Smooth muscle cell (in vitro differentiated cells): ENCODE measurements at regions not wholly inside any gene's neighbourhood (a gene's known extent, or its start where the extent isn't known, plus 50 kb on each side); places are given as distances from the start of the nearest gene placed in this dataset.
A peak's percentile ranks its signal among the peaks of the same experiment; 100 is the strongest.

Experiments
- DNase-seq: peaks from one replicate; lab custom pipeline; 2025; ENCODE audit not compliant: unreplicated experiment; lab: John Stamatoyannopoulos, UW
- H2AFZ ChIP-seq: fragments of 200-600 bp; sonication (generic); 2 replicates; pipeline ENCODE4 v1.6.0; 2016; ENCODE audit warnings: antibody characterized with exemption, low read depth, mild to moderate bottlenecking
- H3F3A ChIP-seq: fragments of 200-600 bp; sonication (generic); 2 replicates; pipeline ENCODE4 v1.6.0; 2017; ENCODE audit warnings: antibody characterized with exemption, low read depth
- H3K27ac ChIP-seq: fragments of 200-600 bp; sonication (generic); 2 replicates; pipeline ENCODE4 v1.5.1; 2016; ENCODE audit warnings: low read depth, mild to moderate bottlenecking
- H3K27me3 ChIP-seq: fragments of 200-600 bp; sonication (generic); 2 replicates; pipeline ENCODE4 v1.6.1; 2016; ENCODE audit warnings: low read depth, mild to moderate bottlenecking
- H3K36me3 ChIP-seq: fragments of 200-600 bp; sonication (generic); 2 replicates; pipeline ENCODE4 v1.5.1; 2016; ENCODE audit warnings: low read depth
- H3K4me1 ChIP-seq: fragments of 200-600 bp; sonication (generic); 2 replicates; pipeline ENCODE4 v1.5.1; 2016; ENCODE audit warnings: low read depth
- H3K4me2 ChIP-seq: fragments of 200-600 bp; sonication (generic); 2 replicates; pipeline ENCODE4 v1.6.0; 2016; ENCODE audit warnings: mild to moderate bottlenecking
- H3K4me3 ChIP-seq: fragments of 200-600 bp; sonication (generic); 2 replicates; pipeline ENCODE4 v1.5.1; 2016; ENCODE audit warnings: mild to moderate bottlenecking
- H3K79me2 ChIP-seq: fragments of 200-600 bp; sonication (generic); 2 replicates; pipeline ENCODE4 v1.6.0; 2016; ENCODE audit warnings: low read depth, mild to moderate bottlenecking
- H3K9ac ChIP-seq: fragments of 200-600 bp; sonication (generic); 2 replicates; pipeline ENCODE4 v1.6.0; 2016; ENCODE audit warnings: low read depth
- H3K9me3 ChIP-seq: fragments of 200-600 bp; sonication (generic); replicated peaks from 2 replicates; pipeline ENCODE4 v1.5.1; 2016; ENCODE audit warnings: low read depth
- H4K20me1 ChIP-seq: fragments of 200-600 bp; sonication (generic); 2 replicates; pipeline ENCODE4 v1.6.0; 2016; ENCODE audit warnings: low read depth
- WGBS: methylation state at CpG from one replicate; pipeline ENCODE4 v1.1.7; 2016; ENCODE audit warnings: low lambda C conversion rate; 5-methylcytosine and 5-hydroxymethylcytosine counted together
- TF ChIP-seq, protein P1 (sequence below): fragments of 200-600 bp; sonication (generic); IDR thresholded peaks from 2 replicates; pipeline ENCODE4 v1.5.1; 2017; ENCODE audit warnings: borderline replicate concordance, mild to moderate bottlenecking, antibody characterized with exemption; ENCODE audit not compliant: insufficient read depth, poor library complexity, severe bottlenecking

DNA sequence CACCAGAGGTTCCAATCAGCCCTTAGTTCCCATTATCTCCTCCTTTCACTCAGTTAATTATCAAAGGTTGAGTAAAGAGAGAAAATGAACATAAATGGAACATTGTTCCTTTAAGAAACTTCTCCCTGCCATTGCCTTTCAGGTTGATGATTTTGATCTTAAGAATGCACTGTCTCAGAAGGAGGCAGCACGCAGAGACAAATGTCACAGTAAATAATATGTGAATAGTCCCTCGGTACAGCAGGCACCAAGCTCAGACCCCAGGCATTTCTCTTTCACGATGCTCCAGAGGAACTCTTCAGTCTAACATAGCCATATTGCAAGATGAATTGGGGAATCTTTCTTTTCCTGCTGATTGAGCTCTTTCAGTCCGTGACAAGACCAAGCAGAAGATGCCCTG lies 435.3 kb upstream of the SPTLC3 start:
- DNase-seq = no peak
- TF ChIP-seq, protein P1, sequence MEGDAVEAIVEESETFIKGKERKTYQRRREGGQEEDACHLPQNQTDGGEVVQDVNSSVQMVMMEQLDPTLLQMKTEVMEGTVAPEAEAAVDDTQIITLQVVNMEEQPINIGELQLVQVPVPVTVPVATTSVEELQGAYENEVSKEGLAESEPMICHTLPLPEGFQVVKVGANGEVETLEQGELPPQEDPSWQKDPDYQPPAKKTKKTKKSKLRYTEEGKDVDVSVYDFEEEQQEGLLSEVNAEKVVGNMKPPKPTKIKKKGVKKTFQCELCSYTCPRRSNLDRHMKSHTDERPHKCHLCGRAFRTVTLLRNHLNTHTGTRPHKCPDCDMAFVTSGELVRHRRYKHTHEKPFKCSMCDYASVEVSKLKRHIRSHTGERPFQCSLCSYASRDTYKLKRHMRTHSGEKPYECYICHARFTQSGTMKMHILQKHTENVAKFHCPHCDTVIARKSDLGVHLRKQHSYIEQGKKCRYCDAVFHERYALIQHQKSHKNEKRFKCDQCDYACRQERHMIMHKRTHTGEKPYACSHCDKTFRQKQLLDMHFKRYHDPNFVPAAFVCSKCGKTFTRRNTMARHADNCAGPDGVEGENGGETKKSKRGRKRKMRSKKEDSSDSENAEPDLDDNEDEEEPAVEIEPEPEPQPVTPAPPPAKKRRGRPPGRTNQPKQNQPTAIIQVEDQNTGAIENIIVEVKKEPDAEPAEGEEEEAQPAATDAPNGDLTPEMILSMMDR = no peak
- Histone ChIP-seq H2AFZ (peak overlapping the region; percentile 85), H4K20me1 (no peaks in the 10 kb centered on the region), H3K9ac (no peak overlapping the region), H3F3A (peaks cover 9% of the 10 kb centered on the region), H3K4me2 (peak overlapping the region; percentile 23), H3K9me3 (no peaks in the 10 kb centered on the region), H3K4me3 (no peak overlapping the region), H3K79me2 (no peaks in the 10 kb centered on the region), H3K27ac (no peak overlapping the region), H3K36me3 (no peaks in the 10 kb centered on the region), H3K27me3 (no peaks in the 10 kb centered on the region), H3K4me1 (peaks cover 6% of the 10 kb centered on the region)
- WGBS = 25% methylated on average over 4 of the region's 4 CpGs

DNA sequence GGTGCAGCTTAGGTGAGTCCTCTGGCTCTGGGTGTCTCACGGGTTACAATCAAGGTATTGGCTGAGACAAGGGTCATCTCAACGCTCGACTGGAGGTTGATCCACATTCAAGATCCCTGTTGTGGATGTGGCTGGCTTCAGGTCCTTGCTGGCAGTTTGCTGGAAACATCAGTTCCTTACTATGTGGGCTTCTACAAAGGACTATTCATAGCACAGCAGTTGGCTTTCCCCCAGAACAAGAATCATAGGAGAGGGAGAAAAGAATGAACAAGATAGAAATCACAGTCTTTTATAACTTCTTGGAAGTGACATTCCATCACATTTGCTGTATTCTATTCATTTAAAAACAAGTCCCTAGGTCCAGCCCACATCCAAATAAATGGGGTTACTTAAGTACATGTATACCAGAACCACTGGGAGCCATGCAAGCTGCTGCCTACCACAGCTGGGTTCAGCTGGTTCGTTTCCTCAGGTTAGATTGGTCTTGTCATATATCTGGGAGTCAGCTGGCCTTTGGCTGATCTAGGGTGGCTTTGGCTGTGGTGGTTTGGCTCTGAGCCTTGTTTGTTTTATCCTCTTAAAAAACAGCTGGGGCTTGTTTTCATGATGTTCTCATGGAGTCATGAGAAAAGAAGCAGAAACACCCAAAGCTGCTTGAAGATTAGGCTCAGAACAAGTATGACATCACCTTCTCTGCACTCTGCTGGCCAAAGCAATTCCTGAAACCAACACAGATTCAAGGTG lies 433.2 kb upstream of the SPTLC3 start:
- Histone ChIP-seq H3K9me3 (no peaks in the 10 kb centered on the region), H3K4me2 (peak overlapping the region; percentile 44), H3K27ac (peak overlapping the region; percentile 42), H3K27me3 (no peaks in the 10 kb centered on the region), H3K4me3 (no peak overlapping the region), H3K79me2 (no peaks in the 10 kb centered on the region), H3F3A (peaks cover 9% of the 10 kb centered on the region), H4K20me1 (no peaks in the 10 kb centered on the region), H3K4me1 (peaks cover 6% of the 10 kb centered on the region), H3K9ac (no peak overlapping the region), H2AFZ (peak overlapping the region; percentile 6), H3K36me3 (no peaks in the 10 kb centered on the region)
- WGBS = 71% methylated on average over 4 of the region's 4 CpGs
- no peak for DNase-seq
- TF ChIP-seq, protein P1 = no peak

GRCh38 chr20:12577213-12577612 lies 431.6 kb upstream of the SPTLC3 start:
- WGBS = 82% methylated on average over 1 of the region's 1 CpG
- no peaks in the 10 kb centered on the region for H3K27me3 ChIP-seq

More at GRCh38 chr20:12577213-12577612, 431.6 kb upstream of the SPTLC3 start:
- H3K9me3 ChIP-seq = no peaks in the 10 kb centered on the region
- no peak overlapping the region for H2AFZ ChIP-seq
- no peaks in the 10 kb centered on the region for H3K79me2 ChIP-seq
- no peak overlapping the region for H3K4me2 ChIP-seq
- no peak overlapping the region for H3K27ac ChIP-seq
- no peak for DNase-seq
- peaks cover 9% of the 10 kb centered on the region for H3F3A ChIP-seq
- H3K36me3 ChIP-seq = no peaks in the 10 kb centered on the region
- no peak overlapping the region for H3K4me3 ChIP-seq
- TF ChIP-seq, protein P1 = no peak
- H4K20me1 ChIP-seq = no peaks in the 10 kb centered on the region
- no peak overlapping the region for H3K9ac ChIP-seq
- peaks cover 6% of the 10 kb centered on the region for H3K4me1 ChIP-seq
